K562 (cell line): ENCODE measurements at regions not wholly inside any gene's neighbourhood (a gene's known extent, or its start where the extent isn't known, plus 50 kb on each side); places are given as distances from the start of the nearest gene placed in this dataset.
A peak's percentile ranks its signal among the peaks of the same experiment; 100 is the strongest.

Source experiments
- ATAC-seq: fragments of 200-7000 bp; cut with Tn5 transposase; 3 replicates; pipeline ENCODE4 v1.9.1; 2020; ENCODE audit warnings: moderate library complexity
- BruUV-seq: library from RNA; stranded (reverse); fragments of 400-500 nt; replicated peaks from 2 replicates; lab custom pipeline; 2021; lab: Mats Ljungman, UMichigan
- CTCF ChIA-PET: fragments of 300-600 bp; formaldehyde crosslinking; extraction: SDS; loops from one replicate; lab custom pipeline; 2021; ENCODE audit warnings: low intra/inter-chr PET ratio; lab: Yijun Ruan, JAX
- POLR2A ChIA-PET: fragments of 300-600, 350-650 bp; sonication (Branson Sonifier 250); formaldehyde crosslinking; extraction: SDS; loops from one replicate; lab custom pipeline; 2021; ENCODE audit warnings: antibody characterized with exemption, inconsistent platforms; lab: Yijun Ruan, JAX
- DNase-seq, 4 experiments: peaks; one replicate each; pipeline versions ENCODE4 v3.0.0 to v3.0.0-alpha.2; 2011 to 2018; ENCODE audit warnings: low spot score in 3 of 4, mixed read lengths in 3 of 4; ENCODE audit errors: extremely low read depth in 1 of 4
- FAIRE-seq: peaks from 2 replicates; lab custom pipeline; 2011; peaks lifted over from hg19 to GRCh38; lab: Jason Lieb, UNC
- H2AFZ ChIP-seq: 2 replicates; pipeline ENCODE4 v1.6.0; 2011; ENCODE audit warnings: low read depth, low read length, control low read depth, inconsistent platforms
- H3K27ac ChIP-seq: fragments of 200-600 bp; 3 replicates; pipeline ENCODE4 v1.8.0; 2011; ENCODE audit warnings: low read depth, mild to moderate bottlenecking, control low read depth, inconsistent platforms, low read length, moderate library complexity, mixed read lengths; ENCODE audit errors: extremely low read depth
- H3K27me3 ChIP-seq, 2 experiments: fragments of 300-600 bp in 1 of 2; 2 replicates in 1 of 2; 3 replicates in 1 of 2; pipeline versions ENCODE4 v1.6.0 to v1.8.0; 2011; ENCODE audit warnings: inconsistent platforms in 2 of 2, low read length in 2 of 2, mild to moderate bottlenecking in 1 of 2, mixed read lengths in 1 of 2, moderate library complexity in 1 of 2; ENCODE audit not compliant: control insufficient read depth in 2 of 2, insufficient read depth in 2 of 2
- H3K36me3 ChIP-seq: fragments of 300-600 bp; 3 replicates; pipeline ENCODE4 v1.8.0; 2011; ENCODE audit warnings: mild to moderate bottlenecking, low read length, inconsistent platforms; ENCODE audit not compliant: control insufficient read depth, insufficient read depth
- H3K4me1 ChIP-seq, 2 experiments: fragments of 200-600 bp in 1 of 2; replicated peaks in 1 of 2; 2 replicates in 1 of 2; 3 replicates in 1 of 2; pipeline versions ENCODE4 v1.5.1 to v1.8.0; 2011; ENCODE audit warnings: inconsistent platforms in 2 of 2, low read length in 2 of 2, mild to moderate bottlenecking in 1 of 2, mixed read lengths in 1 of 2, moderate library complexity in 1 of 2; ENCODE audit not compliant: control insufficient read depth in 2 of 2, insufficient read depth in 2 of 2
- H3K4me2 ChIP-seq: 2 replicates; pipeline ENCODE4 v1.6.1; 2011; ENCODE audit warnings: low read length, control low read depth, inconsistent platforms, mixed read lengths; ENCODE audit not compliant: insufficient read depth
- H3K4me3 ChIP-seq: fragments of 200-600 bp; sonication (generic), shearing (Covaris generic); 2 replicates; pipeline ENCODE4 v1.5.1; 2016; ENCODE audit warnings: control low read depth, inconsistent platforms
- H3K79me2 ChIP-seq: fragments of 200-600 bp; 3 replicates; pipeline ENCODE4 v1.8.0; 2011; ENCODE audit warnings: low read length, inconsistent platforms; ENCODE audit not compliant: control insufficient read depth, insufficient read depth
- H3K9ac ChIP-seq, 2 experiments: 2 replicates each; pipeline versions ENCODE4 v1.6.0 to v1.6.1; 2011; ENCODE audit warnings: low read depth in 2 of 2, low read length in 2 of 2, control low read depth in 1 of 2, inconsistent platforms in 1 of 2, mild to moderate bottlenecking in 1 of 2, mixed read lengths in 1 of 2; ENCODE audit not compliant: insufficient read depth in 1 of 2
- H3K9me1 ChIP-seq: one replicate; pipeline ENCODE4 v1.6.0; 2011; ENCODE audit warnings: inconsistent platforms, mild to moderate bottlenecking, low read length, moderate library complexity; ENCODE audit not compliant: control insufficient read depth, insufficient read depth
- H3K9me3 ChIP-seq: replicated peaks from 2 replicates; pipeline ENCODE4 v1.5.1; 2011; ENCODE audit warnings: low read depth, low read length, inconsistent platforms; ENCODE audit not compliant: control insufficient read depth, insufficient read depth
- H4K20me1 ChIP-seq: replicated peaks from 2 replicates; pipeline ENCODE4 v1.6.1; 2011; ENCODE audit warnings: low read length, inconsistent platforms, mixed read lengths; ENCODE audit not compliant: control insufficient read depth, insufficient read depth
- TEAD2 ChIP-seq: fragments of 450-650 bp; IDR thresholded peaks from 2 replicates; pipeline ENCODE4 v1.6.1; 2016; ENCODE audit warnings: missing genetic modification characterization, control low read depth, missing compliant biosample characterization
- TSC22D4 ChIP-seq: fragments of 450-650 bp; IDR thresholded peaks from 2 replicates; pipeline ENCODE4 v1.6.1; 2016; ENCODE audit warnings: missing genetic modification characterization, missing biosample characterization, control low read depth
- ZNF41 ChIP-seq: fragments of 250-450 bp; sonication (Bioruptor Pico); conservative IDR thresholded peaks from 2 replicates; pipeline ENCODE4 v1.4.0; 2020; ENCODE audit warnings: mild to moderate bottlenecking
- ZNF668 ChIP-seq: fragments of 250-450 bp; sonication (Bioruptor Pico); IDR thresholded peaks from 2 replicates; pipeline ENCODE4 v1.8.0; 2022; ENCODE audit warnings: mild to moderate bottlenecking, inconsistent platforms
- WGBS: fragments of 100-300 bp; shearing (Covaris generic); methylation state at CpG from one replicate; pipeline ENCODE4 v1.1.6; 2016; ENCODE audit warnings: low coverage, mixed read lengths; ENCODE audit not compliant: insufficient coverage; ENCODE audit errors: missing lambda C conversion rate; 5-methylcytosine and 5-hydroxymethylcytosine counted together
- in situ Hi-C: fragments of 300-500 bp; cut with MboI; formaldehyde crosslinking; loops from 4 replicates; pipeline ENCODE4 v1.15.0; 2018; ENCODE audit warnings: inconsistent platforms, mixed read lengths
- intact Hi-C: fragments of 100-400 bp; cut with micrococcal nuclease; formaldehyde crosslinking; loops from 2 replicates; pipeline ENCODE4 v1.14.2; 2022
- TF ChIP-seq, protein P1 (sequence below), 3 experiments: IDR thresholded peaks in 2 of 3; conservative IDR thresholded peaks in 1 of 3; 2 replicates each; pipeline ENCODE4 v1.5.1; 2011 to 2012; ENCODE audit warnings: low read length in 3 of 3, mild to moderate bottlenecking in 3 of 3, control low read depth in 2 of 3, improper control_type of control experiment in 1 of 3, inconsistent platforms in 1 of 3, low read depth in 1 of 3, mixed read lengths in 1 of 3, moderate library complexity in 1 of 3; ENCODE audit not compliant: insufficient read depth in 2 of 3

- no peak overlapping the region for H3K4me3 ChIP-seq
- no peak overlapping the region for H2AFZ ChIP-seq
- intact Hi-C loops (no loop called here), in situ Hi-C loops (no loop called here)
- no peaks in the 10 kb centered on the region for H3K9me3 ChIP-seq
- no peak overlapping the region for H3K9ac ChIP-seq
- no peaks in the 10 kb centered on the region for H4K20me1 ChIP-seq
- H3K9me1 ChIP-seq = no peaks in the 10 kb centered on the region
- H3K4me1 ChIP-seq = no peaks in the 10 kb centered on the region
- DNase-seq = no peak
- no peak overlapping the region for H3K4me2 ChIP-seq
- POLR2A ChIA-PET = interaction anchor here (0.6 kb wide), 1 partner anchor 57 kb away, joined by 3 read pairs; no protein-coding TSS in a partner anchor
- H3K79me2 ChIP-seq = no peaks in the 10 kb centered on the region
- no peak for FAIRE-seq
- CTCF ChIA-PET = no interaction called here
- no peak for TF ChIP-seq TEAD2 (tag)
- TF ChIP-seq ZNF668 (CRISPR knock-in tag) = no peak
- no peak for TF ChIP-seq TSC22D4 (tag)
- TF ChIP-seq, protein P1, sequence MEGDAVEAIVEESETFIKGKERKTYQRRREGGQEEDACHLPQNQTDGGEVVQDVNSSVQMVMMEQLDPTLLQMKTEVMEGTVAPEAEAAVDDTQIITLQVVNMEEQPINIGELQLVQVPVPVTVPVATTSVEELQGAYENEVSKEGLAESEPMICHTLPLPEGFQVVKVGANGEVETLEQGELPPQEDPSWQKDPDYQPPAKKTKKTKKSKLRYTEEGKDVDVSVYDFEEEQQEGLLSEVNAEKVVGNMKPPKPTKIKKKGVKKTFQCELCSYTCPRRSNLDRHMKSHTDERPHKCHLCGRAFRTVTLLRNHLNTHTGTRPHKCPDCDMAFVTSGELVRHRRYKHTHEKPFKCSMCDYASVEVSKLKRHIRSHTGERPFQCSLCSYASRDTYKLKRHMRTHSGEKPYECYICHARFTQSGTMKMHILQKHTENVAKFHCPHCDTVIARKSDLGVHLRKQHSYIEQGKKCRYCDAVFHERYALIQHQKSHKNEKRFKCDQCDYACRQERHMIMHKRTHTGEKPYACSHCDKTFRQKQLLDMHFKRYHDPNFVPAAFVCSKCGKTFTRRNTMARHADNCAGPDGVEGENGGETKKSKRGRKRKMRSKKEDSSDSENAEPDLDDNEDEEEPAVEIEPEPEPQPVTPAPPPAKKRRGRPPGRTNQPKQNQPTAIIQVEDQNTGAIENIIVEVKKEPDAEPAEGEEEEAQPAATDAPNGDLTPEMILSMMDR (IDR thresholded peaks at IDR 0.05 in 2 of 3, conservative IDR thresholded peaks at IDR 0.05 in 1 of 3; ENCODE audit: insufficient read depth in 2 of 3, low read depth in 1 of 3, low read length in 3 of 3) = peak in 1 of 3 experiments; percentile 12; a peak in 1 of 6 replicates
- TF ChIP-seq ZNF41 (CRISPR knock-in tag) = no peak
- H3K27ac ChIP-seq = no peak overlapping the region
- 0% methylated on average over 4 of the region's 4 CpGs for WGBS
- ATAC-seq = no peak
- BruUV-seq = no TSS peak
- H3K27me3 ChIP-seq = no peaks in the 10 kb centered on the region
- no peaks in the 10 kb centered on the region for H3K36me3 ChIP-seq
Measured at GRCh38 chrX:63930140-63930539, 145.1 kb upstream of the ARHGEF9 start.
